Islet of Langerhans (tissue), 1 donor: ENCODE measurements at regions not wholly inside any gene's neighbourhood (a gene's known extent, or its start where the extent isn't known, plus 50 kb on each side); places are given as distances from the start of the nearest gene placed in this dataset.

Experiments
- FAIRE-seq: peaks from one replicate; lab custom pipeline; 2011; peaks lifted over from hg19 to GRCh38; lab: Jason Lieb, UNC

DNA sequence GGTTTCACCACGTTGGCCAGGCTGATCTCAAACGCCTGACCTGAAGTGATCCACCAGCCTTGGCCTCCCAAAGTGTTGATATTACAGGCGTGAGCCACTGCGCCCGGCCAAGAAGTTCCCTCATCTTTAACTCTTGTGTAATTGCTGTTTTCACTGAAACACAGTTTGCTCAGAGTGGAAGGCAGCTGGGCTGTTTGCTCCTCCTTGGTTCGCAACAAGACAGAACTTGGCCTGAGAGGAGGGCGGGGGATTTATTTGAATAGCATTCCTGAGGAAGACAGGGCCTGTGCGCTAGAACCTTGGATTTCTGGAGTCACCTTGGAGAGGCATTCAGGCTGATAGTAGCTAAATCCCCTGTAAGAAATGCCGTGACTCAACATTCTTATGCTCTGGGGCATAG is 226.7 kb upstream of the MCTP2 start:
- FAIRE-seq: no peak

DNA sequence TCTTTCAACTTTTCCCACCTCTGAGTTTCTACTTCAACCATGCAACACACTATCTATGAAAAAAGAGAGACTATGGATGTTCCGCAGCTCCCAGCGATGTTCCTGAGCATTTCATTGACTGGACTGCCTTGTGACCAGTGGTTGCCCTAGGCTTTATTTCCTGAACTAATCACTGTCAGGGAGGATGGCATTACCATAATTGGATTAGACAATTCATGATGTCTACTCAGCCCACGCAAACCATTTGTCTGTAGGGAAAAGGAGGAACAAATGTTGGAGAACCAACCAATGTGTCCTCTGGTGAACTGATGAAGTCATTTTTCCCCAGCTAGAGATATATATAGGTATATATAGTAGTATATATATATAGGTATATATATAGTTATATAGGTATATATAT is 229.3 kb upstream of the MCTP2 start:
- FAIRE-seq: no peak

DNA sequence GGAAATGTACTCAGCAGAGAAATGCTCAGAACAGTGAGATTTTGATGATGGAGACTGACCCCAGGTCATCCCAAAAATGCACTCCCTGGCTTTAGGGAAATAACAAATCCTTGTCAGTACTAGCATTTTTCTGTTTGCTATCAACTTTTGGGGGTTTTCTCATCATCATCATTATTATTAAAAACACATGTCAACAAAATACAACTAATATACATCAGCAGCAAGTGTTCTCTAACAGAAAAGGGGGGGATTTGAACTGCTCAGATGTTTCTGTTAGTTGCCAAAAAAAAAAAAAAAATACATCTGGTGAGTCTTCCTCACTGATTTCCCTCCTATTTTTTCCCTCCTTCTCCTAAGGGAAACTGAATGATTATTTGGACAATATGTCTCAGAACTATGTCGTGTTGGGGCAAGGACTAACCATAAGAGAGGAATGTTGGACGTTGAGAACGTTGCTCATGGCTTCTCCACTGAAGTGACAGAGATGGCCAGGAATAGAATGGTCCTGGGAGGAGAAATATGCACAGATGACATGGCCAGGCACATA is 230.0 kb upstream of the MCTP2 start:
- FAIRE-seq: no peak

DNA sequence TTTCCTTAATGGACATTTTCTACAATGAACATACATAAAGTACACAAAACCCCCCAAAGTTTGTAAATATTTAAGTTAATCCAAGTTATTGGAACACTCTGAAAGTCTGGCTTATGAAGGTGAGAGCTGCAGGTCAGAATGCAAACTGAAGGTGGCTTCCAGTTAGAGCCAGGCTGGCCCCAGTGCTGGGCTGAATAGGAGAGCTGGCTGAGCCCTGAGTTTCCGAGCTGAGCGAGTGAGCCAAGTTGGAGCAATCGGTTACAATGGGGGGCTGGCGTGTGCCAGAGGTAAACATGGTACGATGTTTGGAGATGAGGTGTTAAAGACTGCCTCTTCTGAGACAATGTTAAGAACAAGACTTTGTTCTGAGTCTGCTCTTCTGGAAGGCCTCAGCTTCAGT is 230.8 kb upstream of the MCTP2 start:
- FAIRE-seq: no peak

DNA sequence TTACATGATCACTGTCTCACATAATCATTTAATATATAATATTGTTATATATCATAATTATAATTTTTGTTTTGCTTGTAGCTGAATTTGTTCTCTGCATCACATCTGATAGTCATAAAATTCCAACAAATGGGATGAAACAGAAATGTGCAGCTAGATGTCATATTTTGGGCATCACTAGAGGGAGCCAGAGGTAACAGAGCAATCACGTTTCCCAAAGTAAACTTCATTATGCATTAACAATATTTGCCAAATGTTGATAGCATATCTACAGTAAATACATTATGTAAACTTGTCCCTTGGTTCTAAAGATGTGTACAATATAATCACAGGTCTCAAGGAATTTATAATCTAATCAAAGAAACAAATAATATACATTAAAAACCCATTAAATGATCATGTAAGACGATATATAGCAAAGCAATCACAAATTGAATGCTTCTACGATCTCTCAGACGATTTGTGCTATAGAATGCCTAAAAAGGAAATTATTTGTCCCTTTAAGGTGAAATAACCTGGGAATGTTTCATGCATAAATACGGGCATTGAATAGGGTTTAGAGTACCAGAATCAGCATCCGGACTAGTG is 234.2 kb upstream of the MCTP2 start:
- peak; percentile 97 for FAIRE-seq

DNA sequence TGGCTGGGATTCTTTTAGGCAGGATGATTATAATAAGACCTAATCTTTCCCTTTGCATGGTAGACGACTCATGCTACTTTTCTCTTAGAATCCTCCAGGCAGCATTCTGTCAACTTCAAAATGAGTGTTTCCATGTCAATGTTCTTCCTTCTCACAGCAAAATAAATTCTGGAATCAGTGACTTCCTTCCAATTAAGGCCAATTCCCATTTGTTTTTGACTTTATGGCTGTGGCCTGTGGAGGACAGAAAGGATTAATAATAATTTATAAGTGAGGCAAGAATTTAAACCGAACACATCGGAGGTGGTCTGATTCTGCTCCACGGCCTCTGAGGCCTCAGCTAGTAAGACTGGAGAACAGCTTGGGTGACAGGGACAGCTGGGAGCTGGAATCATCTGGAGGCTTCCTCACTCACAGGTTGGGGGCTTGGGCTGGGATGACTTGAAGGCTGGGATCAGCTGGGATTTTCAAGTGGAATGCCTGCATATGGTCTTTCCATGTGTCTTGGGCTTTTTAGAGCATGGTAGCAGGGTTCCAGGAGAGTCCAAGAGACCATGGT is 241.8 kb upstream of the MCTP2 start:
- FAIRE-seq: no peak

DNA sequence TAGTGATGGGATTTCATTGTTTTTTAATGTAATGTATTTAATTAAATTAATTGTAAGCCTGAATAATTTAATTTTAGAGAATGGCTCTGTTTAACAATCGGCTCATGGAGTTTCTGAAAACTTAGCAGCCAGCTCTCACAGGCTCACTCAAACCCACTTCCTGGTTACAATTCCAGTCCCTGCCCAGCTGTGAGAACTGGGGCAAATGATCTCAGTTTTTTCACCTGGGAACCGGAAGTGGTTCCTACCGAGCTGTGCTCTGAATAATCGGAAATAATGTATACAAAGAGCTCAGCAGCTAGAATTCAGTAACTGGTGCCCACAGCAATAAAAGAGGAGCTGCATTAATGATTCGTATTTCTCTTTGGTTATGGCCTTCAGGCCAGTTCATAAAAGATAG is 244.3 kb upstream of the MCTP2 start:
- FAIRE-seq: no peak

DNA sequence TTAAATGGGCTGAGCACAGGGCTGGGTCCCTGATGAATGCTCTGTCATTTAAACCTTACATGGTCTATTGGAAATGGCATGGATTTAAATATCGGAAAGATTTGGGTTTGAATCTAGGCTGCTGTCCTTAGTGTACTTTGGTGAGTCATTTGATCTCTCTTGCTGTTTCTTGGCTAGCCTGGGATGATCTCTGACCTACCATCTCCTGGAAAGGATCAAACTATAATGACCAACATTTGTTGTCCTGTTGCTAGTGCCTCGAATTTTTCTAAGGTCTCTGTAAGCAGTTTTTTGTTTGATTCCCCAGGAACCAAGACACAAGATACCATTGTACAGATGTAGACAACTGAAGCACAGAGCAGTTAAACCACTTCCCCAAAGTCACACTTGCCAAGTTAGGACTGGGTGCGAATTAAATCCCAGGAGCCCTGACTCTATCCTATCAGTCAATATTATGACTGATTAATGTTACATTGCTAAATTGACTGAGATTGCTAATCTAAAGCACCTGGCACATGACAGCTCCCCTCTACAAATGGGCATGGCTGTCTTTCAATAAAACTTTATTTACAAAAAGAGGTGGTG is 244.9 kb upstream of the MCTP2 start:
- no peak for FAIRE-seq

DNA sequence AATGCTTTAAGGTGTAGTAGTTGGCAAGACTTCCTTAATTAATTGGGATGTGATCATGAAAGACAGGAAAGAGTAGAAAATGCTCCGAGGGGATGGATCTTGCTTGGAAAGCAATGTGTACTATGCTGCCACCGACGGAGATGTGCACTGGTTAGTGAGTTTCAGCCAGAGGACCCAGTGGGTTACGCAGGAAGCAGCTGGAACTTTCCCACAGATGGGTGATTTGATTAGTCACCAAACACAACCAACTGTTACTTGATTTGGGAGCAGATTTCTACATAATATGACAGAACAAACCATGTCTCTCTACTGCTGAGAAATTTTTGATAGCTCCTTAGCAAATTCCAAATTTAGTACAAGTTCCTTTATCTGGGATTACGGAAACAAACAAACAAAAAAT is 245.4 kb upstream of the MCTP2 start:
- peak; percentile 21 for FAIRE-seq

DNA sequence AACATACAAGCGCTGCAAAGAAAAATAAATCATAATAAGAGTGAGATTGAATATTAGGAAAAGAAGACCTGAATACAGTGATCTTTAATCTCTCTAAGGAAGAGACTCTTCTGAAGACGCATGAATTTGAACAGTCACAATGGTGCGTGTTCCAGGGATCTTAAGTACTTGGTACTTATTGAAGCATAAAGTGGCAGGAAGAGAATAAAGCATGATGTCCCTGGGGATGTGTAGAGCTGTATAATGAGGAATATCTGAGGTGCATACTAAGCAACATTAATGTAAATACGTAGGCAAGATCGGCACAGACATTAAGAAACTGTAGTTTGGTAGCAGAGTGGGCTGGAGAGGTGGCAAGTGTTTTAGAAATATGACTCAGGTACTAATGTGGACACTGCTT is 246.2 kb upstream of the MCTP2 start:
- no peak for FAIRE-seq

DNA sequence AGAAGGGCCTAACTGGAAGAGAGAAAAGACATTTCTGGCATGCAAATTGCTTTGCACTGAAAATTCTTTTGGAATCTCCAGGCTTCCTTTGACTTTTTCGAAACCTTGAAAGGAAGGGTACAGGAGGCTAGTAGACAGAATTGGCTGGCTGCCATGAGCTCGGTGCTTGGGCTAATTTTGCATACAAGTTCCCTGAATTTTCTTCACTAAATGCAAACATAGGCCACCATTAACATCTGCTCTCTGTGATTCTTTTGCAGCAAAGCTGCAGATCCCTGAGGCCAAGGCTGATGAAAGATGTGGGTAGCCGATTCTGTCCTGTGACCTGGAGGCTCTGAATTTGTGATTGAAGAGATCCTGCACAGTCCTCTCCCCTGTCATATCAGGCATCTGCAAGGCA is 247.8 kb upstream of the MCTP2 start:
- FAIRE-seq: no peak

DNA sequence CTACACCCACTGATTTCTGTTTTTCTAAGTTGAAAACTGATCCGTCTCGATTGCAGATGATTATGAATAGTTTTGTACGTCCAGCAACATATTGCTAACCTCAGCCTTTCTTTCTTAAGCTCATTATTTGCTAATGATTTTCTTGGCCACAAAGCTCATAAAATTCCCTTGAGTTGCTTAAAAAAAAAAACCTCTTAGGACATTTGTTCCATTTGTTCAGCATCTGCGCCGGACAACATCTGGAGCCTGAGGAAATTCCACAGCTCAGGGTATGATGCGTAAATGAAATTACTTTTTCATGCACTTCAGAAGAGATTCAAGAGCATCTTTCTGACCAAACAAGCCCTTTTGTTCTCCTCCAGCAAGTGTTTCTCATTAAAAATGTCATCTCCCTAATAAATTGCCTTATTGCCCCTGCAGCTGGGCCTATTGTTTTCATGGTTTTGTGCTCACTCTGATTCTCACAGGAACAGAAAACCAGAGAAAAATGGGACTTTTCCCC is 249.1 kb upstream of the MCTP2 start:
- FAIRE-seq: no peak

DNA sequence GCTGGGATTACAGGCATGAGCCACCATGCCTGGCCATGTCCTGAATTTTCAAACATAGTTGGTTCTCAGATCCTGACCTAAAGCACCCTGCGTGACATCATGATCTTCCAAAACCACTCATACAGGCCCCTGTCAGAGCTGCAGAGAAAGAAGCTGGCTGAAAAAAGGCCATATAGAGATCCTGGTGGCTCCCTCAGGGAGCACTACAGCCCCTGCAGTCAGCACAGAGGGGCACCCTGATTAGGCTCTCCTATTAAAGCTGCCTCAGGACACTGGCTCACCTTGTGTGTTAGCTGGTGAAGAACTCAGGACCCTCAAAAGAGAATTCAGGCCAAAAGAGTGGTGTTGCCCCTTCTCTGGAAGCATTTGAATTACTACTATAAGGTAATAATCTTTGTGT is 249.7 kb upstream of the MCTP2 start:
- no peak for FAIRE-seq

DNA sequence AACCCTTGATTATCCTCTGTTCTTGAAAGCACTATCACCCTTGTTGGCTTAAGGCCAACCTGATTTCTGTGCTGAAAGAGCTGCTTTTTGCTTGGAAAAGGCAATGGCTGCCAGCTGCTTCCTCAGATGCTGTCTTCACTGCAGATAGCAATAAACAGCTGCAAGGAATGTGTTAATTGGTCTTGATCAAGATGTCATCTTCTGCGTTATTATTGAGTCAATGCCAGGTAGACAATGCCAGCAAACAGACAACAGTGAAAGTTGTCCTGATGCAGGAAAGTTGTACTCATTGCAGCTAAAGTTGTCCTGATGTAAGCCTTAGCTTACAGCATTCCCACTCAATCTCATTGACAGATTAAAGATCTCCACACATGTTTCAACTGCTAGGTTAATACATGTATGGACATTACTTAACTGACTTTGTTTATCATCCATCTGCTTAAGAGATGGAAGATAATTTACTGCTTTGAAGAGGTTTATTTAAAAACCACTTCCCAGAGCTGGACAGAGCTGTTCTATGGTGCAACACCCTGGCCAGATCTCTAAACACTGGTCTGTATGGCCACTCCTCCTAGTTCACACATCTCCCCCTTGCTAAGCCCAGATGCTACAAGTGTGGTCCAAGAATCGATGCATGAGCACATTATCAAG is 251.0 kb upstream of the MCTP2 start:
- no peak for FAIRE-seq

DNA sequence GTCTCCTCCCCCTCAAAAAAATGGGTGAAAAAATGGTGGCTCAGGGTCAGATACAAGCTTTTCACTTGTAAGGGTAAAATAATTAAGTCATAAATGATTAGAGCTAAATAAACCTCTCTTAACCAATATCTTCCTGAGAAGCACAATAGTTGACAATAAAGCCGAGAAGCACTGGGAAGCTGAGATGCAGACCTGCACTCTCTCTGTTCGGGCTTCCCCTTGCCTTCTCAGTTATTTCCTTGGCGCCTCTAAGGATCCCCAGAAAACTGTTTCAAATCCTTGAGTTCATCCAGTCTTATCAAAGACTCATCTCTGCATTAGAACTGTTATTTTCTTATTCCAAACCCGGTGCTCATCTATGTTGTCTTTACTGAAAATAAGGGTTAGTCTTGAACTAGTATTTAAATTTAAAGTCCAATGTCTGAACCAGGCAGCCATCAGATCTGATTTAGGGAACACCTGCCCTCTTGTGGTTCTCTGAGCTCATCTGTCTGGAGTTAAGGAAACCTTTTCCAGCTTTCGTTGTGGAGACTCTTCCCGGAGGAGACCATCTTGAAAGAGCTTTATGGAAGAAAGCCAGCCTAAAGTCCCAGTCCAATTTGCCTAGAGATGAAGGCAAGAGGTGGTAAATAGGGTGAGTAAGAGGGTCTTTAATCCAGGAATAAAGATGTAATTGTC is 256.4 kb upstream of the MCTP2 start:
- FAIRE-seq: peak; percentile 93

DNA sequence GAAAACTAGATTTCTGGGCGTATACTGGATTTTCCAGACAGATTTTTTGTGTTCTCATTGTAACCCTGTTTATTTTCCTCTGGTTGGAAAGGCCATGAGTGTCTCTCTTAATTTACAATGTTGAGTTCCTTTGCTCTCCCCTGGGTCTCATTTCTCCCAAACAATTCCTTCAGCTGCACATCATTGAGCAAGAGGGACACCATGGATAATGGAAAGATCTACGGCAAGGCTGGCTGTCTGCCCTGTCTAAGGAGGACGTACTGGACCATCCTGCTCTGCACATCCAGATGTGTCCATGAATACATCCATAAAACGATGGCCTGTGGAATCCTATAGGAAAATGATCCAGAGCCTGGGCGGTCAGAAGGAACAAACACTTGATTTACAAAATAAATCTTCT is 258.1 kb upstream of the MCTP2 start:
- FAIRE-seq: no peak

DNA sequence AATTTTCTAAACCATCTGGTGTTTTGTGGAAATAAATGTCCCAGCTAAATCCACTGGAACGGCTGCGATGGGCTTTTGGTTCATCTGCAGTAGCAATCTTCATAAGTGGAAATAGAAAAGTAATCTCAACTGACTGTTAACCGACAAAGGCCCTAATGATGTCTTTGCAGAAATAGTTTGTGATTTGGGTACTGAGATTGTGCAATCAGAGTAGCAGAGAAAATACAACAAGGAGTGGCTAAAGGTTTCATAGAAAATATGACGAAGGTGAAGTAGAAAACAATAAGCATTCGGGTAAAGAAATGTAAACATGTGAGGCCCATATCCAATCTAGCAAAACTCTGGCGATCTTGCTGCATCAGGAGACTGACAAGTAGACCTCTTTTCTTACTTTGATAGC is 262.6 kb upstream of the MCTP2 start:
- FAIRE-seq: no peak

DNA sequence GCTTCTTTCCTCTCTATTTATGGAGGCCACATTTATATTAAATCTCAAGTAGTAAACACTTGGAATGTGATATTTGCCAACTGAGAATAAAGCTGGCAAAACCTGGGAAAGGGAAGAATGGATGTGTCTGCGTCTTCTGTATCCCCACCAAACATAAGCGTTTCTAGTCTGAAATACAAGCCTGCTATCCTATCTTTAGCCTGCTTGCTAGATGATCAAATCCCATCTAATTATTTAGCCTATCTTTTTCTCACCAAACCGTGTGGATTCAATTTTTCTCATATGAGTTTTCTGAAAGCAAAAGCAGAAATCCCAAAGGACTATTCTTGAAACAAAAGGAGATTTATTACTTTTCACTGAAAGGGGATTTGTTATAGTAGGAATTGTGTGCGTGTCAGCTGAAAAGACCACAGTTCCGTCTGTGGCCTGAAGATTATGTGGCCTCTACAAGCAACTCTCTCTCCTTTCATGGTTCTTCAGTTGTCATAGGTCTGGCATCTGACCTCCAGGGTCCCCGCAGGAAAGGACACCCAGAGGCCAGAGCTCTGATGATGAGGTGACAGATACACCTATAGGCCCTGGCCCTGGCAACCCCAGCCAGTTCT is 266.0 kb upstream of the MCTP2 start:
- no peak for FAIRE-seq

DNA sequence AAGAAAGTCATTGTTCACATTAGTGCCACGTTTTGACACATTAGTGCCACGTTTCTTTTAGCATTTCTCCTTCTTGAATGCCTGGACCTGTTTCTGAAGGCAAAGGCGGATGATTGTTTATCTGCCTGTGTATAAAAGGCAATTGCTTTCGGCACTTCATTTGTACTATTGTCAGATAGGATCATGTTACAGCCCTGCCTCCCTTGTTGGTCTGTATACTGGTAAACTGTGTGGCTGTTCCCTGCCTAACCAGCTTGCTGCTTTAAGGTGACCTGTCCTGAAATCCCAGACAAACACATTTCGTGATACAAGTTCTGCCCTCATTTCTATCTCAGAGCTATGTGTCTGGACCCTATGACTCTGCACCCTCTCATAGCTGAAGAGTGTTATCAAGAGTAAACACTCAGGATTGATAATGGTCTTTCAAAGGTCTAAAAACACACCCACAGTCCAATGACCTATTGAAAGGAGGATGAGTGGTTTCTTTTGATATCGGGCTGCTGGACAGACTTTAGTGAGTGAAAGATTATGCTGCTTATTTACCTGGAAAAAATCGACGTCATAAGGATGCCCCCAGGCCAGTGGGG is 276.3 kb upstream of the MCTP2 start:
- FAIRE-seq: no peak

DNA sequence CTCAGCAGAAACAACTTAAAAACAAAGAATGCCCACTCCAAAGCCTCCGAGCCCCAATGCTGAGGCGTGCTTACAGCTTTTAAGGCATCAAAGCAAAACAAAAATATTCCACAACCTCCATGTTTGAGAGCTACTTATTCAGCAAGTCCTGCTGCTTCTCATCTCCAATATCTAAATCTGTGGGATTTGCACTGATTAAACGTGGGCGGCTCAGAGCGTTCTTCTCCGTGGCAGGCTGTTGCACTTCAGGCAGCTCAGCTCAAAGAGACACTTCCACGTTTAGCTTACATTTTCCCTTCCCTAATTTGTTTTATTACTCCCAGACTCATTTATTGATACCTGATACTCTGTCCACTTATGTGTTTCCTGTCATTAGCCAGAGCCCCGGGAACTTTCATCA is 282.6 kb upstream of the MCTP2 start:
- no peak for FAIRE-seq

DNA sequence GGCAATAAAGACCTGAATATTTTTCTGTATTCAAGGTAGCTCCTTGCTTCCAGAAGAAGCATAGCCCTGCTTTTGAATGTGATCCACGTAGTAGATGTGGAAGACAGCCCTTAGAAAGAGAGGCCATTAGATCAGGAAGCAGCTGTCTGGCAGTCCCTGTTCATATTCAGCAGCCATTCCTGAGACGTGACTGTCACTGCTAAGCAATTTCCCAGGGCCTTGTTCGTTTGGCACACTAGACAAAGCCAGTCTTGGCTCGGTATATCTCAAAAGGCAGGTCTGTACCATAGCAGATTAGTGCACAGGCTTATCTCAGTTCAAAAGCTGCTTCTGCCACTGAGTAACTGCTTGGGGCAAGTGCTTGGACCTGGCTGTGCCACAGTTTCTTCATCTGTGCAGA is 287.8 kb upstream of the MCTP2 start:
- FAIRE-seq: no peak

DNA sequence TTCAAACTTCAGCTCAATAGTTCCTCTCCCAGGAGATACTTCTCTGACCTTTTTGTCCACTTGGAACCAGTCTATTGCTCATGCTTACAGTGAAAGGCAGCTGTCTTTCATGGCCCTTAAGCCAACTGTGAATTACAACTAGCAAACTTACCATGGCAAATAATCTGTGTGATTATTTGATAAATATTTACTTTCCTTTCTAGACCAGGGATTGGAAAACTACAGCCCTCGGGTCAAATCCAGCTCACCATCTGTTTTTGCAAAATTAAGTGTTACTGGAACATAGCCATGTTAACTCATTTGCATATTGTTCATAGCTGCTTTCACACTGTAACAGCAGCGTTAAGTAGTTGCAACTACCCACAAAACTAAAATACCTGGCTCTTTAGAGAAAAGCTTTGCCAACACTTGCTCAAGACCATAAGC is 289.1 kb upstream of the MCTP2 start:
- FAIRE-seq: peak; percentile 79
